ENCODE measurements at regions not wholly inside any gene's neighbourhood (a gene's known extent, or its start where the extent isn't known, plus 50 kb on each side); places are given as distances from the start of the nearest gene placed in this dataset.

DNA sequence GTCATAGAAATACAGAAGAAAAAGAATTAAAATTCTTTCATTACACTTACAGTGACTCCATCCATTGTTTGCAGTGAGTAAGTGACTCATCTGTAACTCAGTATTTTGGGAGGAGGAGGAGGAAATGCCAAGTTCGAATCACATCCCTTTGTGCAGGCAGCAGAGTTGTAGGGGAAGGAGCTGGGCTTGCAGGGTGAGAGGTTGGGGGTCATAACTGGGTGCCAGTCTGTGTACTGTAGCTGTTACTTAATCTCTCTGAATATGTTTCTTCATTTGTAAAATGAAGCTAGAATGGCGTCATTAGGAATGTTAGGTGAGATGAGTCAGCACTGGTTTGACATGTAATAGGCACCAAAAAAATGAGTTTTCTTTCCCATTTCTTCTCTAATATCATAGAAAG is 235.7 kb upstream of the ADAMTSL1 start:
- Mint-ChIP-seq H3K27me3 (no peaks in the 10 kb centered on the region), H3K9me3 (ENCODE audit: low read depth) (no peaks in the 10 kb centered on the region), H3K27ac (no peak overlapping the region), H3K4me1 (no peaks in the 10 kb centered on the region), H3K4me3 (no peak overlapping the region), H3K36me3 (no peaks in the 10 kb centered on the region)
- CTCF ChIA-PET, result no interaction called here
- no peak for ATAC-seq
- no peak for DNase-seq

DNA sequence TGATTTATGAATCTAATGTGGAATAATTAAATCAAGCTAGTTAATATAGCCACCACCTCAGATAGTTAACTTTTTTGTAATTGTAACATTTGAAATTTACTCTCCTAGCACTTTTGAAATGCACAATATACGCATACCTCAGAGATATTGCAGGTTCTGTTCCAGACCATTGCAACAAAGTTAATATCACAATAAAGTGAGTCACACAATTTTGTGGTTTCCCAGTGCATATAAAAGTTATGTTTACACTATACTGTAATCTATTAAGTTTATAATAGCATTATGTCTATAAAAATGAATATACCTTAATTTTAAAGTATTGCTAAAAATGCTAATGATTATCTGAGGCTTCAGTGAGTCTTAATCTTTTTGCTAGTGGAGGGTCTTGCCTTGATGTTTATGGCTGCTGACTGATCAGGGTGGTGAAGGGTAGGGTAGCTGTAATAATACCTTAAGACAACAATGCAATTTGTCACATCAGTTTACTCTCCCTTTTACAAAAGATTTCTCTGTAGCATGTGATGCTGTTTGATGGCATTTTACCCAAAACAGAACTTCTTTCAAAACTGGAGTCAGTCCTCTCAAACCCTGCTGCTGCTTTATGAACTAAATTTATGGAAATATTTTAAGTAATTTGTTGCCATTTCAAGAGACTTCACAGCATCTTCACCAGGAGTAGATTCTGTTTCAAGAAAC is 235.1 kb upstream of the ADAMTSL1 start:
- Mint-ChIP-seq H3K36me3 (no peaks in the 10 kb centered on the region), H3K4me3 (no peak overlapping the region), H3K27me3 (no peaks in the 10 kb centered on the region), H3K4me1 (no peaks in the 10 kb centered on the region), H3K27ac (no peak overlapping the region), H3K9me3 (ENCODE audit: low read depth) (no peaks in the 10 kb centered on the region)
- CTCF ChIA-PET, result interaction anchor here (0.6 kb wide), 1 partner anchor 15 kb away, joined by 3 read pairs; no protein-coding TSS in a partner anchor
- ATAC-seq, result no peak
- no peak for DNase-seq

DNA sequence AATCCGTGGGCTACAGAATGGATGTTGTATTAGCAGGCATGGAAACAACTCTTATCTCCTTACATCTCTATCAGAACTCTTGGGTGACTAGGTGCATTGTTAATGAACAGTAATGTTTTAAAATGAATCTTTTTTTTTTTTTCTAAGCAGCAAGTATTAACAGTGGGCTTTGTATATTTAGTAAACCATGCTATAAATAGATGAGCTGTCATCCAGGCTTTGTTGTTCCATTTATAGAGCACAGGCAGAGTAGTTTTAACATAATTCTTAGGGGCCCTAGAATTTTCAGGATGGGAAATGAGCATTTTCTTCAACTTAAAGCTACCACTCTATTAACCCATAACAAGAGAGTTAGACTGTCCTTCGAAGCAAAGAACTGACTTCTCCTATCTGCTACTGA is 233.7 kb upstream of the ADAMTSL1 start:
- no peak overlapping the region for H3K27ac Mint-ChIP-seq
- no peaks in the 10 kb centered on the region for H3K4me1 Mint-ChIP-seq
- H3K27me3 Mint-ChIP-seq, result no peaks in the 10 kb centered on the region
- no peak overlapping the region for H3K4me3 Mint-ChIP-seq
- ATAC-seq (no peak), DNase-seq (no peak)
- CTCF ChIA-PET, result no interaction called here
- H3K36me3 Mint-ChIP-seq, result no peaks in the 10 kb centered on the region
- no peaks in the 10 kb centered on the region for H3K9me3 Mint-ChIP-seq (ENCODE audit: low read depth)

DNA sequence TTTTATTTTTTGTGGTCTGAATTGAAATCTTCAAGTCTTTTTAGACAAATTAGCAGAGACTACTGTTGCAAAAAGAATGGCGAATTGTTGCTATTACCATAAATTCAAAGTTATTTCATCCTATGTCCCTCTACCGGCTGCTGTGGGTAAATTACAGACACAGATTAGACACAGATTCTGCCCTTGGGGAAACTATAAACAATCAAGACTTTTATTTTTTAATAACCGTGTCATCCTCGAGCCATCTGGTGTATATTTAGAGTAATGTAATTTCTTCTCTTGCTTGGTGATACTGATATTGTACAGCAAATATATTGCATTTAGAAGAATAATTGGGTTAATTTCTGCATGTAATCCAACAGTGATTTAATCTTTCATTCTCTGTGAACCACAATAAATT is 228.0 kb upstream of the ADAMTSL1 start:
- CTCF ChIA-PET, result no interaction called here
- no peak overlapping the region for H3K4me3 Mint-ChIP-seq

DNA sequence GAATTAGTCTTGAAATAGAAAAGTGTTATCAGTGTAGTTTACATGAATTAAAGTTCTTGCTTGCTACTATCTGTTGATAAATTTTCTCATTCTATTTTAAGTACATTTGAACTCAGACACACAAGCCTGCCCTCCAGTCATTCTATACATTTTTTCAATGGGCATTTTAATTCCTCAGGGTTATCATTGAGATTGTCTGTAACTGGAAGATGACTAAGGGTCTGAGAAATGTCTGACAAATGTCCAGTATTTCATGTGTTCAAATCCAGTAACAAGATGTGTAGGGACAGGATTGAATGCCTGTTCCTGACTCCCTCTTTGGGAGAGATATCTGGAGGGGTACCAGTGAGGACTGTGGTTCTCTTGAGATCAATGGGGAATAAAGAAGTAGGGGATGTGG is 223.9 kb upstream of the ADAMTSL1 start:
- no peak for DNase-seq
- Mint-ChIP-seq H3K36me3 (no peaks in the 10 kb centered on the region), H3K4me3 (no peak overlapping the region), H3K4me1 (no peaks in the 10 kb centered on the region), H3K27me3 (peaks cover 3% of the 10 kb centered on the region), H3K27ac (no peak overlapping the region), H3K9me3 (ENCODE audit: low read depth) (no peaks in the 10 kb centered on the region)
- no peak for ATAC-seq
- CTCF ChIA-PET, result no interaction called here

More for the DNA sequence above, 228.0 kb upstream of the ADAMTSL1 start:
- no peaks in the 10 kb centered on the region for H3K27me3 Mint-ChIP-seq
- no peak for DNase-seq
- no peaks in the 10 kb centered on the region for H3K9me3 Mint-ChIP-seq (ENCODE audit: low read depth)
- no peaks in the 10 kb centered on the region for H3K4me1 Mint-ChIP-seq
- ATAC-seq, result no peak
- no peak overlapping the region for H3K27ac Mint-ChIP-seq
- no peaks in the 10 kb centered on the region for H3K36me3 Mint-ChIP-seq

DNA sequence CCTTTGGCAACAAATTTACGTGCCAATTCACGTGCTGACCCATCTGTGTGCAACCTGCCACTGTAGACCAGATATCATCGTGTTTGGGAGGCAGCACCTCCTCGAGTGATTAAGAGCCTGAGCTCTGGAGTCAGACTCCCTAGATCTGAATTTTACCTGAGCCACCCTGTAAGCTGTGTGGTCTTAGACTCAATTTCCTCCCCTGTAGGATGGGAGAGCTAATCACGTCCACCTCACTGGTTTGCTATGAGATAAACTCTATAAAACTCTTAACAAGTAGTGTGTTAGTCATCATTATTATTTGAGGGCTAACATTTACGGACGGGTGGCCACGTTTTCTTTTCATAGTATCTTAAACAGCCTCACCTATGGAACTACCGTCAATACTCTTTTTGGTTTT is 220.0 kb upstream of the ADAMTSL1 start:
- no peaks in the 10 kb centered on the region for H3K4me1 Mint-ChIP-seq
- no peak overlapping the region for H3K27ac Mint-ChIP-seq
- no peaks in the 10 kb centered on the region for H3K36me3 Mint-ChIP-seq
- ATAC-seq (no peak), DNase-seq (no peak)
- H3K9me3 Mint-ChIP-seq (ENCODE audit: low read depth), result no peaks in the 10 kb centered on the region
- H3K27me3 Mint-ChIP-seq, result peaks cover 14% of the 10 kb centered on the region
- CTCF ChIA-PET, result interaction anchor here (0.6 to 2.8 kb wide), 8 partner anchors 11 to 774 kb away, joined by 3 to 27 read pairs (median 4); no protein-coding TSS in a partner anchor
- no peak overlapping the region for H3K4me3 Mint-ChIP-seq

DNA sequence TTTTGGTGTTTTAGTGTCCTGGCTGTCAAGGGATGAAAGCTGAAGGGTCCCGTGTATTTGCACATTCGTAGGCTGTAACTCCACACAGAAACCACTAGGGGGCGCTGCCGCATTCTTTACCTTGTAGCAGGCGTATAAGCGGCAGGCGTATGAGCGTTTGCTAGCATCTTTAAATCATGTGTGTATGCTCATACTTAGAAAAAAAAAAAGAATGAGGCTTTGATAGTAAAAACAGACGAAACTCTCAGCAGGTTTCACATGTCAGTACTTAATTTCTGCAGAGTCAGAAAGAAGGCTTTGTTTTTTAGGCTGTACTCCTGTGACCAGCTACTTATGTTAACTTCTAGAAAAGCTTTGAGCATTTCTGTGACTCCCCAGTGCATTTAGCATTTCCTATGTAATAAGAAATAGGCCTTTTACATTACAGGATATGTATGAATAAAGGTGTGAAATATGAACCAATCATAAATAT is 218.8 kb upstream of the ADAMTSL1 start:
- CTCF ChIA-PET, result interaction anchor here (0.6 to 2.8 kb wide), 13 partner anchors 10 to 1209 kb away, joined by 3 to 27 read pairs (median 6); partner anchors contain the start of gene SAXO1
- Mint-ChIP-seq H3K27me3 (peaks cover 14% of the 10 kb centered on the region), H3K4me3 (no peak overlapping the region), H3K36me3 (no peaks in the 10 kb centered on the region), H3K9me3 (ENCODE audit: low read depth) (no peaks in the 10 kb centered on the region), H3K4me1 (no peaks in the 10 kb centered on the region), H3K27ac (no peak overlapping the region)
- DNase-seq (peak; percentile 74), ATAC-seq (peak; percentile 73)

DNA sequence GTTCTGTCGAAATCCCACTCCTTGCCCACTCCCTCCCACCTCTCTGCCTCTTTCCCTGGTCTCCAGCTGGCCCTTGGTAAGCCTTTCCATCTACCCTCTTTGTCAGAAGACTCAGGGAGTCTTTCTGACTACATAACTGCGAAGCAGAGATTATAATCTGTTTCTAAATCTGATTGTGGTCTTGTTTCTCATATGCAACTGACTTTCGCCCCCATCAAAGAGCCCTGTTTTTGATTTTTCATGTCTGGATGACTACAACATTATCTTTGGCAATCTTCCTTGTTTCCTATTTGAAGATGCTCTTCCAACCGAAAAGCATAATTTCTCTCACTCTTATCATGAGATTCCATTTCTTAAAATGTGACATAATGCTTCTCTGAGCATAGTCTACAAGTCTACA is 218.2 kb upstream of the ADAMTSL1 start:
- Mint-ChIP-seq H3K4me1 (no peaks in the 10 kb centered on the region), H3K27ac (no peak overlapping the region), H3K4me3 (no peak overlapping the region), H3K27me3 (peaks cover 14% of the 10 kb centered on the region), H3K9me3 (ENCODE audit: low read depth) (no peaks in the 10 kb centered on the region), H3K36me3 (no peaks in the 10 kb centered on the region)
- no peak for DNase-seq
- CTCF ChIA-PET, result interaction anchor here (0.8 to 2.8 kb wide), 9 partner anchors 9 to 1209 kb away, joined by 3 to 27 read pairs (median 6); partner anchors contain the start of gene SAXO1
- no peak for ATAC-seq

DNA sequence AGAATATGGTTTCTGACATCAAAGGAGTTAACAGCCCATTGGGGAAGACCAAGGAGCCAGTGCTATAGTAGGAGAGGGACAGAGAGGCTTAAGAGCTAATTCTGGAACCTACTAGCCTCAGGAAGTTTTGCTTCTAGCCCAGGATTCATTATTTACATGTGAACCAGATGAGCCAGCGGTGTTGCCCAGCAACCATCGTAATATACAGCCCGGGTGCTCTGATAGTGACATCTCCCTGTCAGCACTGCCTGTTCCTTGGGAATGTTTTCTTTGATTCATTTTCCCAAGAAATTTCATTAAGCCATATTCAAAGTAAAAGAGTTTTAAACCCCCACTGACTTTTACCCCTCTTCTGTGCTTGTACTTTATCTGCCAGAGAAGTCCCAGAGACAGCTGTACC is 217.4 kb upstream of the ADAMTSL1 start:
- H3K27me3 Mint-ChIP-seq, result peaks cover 14% of the 10 kb centered on the region
- H3K27ac Mint-ChIP-seq, result no peak overlapping the region
- H3K4me1 Mint-ChIP-seq, result no peaks in the 10 kb centered on the region
- no peak overlapping the region for H3K4me3 Mint-ChIP-seq
- ATAC-seq (no peak), DNase-seq (no peak)
- CTCF ChIA-PET, result interaction anchor here (1.1 to 2.4 kb wide), 3 partner anchors 8 to 181 kb away, joined by 3 to 14 read pairs (median 7); no protein-coding TSS in a partner anchor
- H3K9me3 Mint-ChIP-seq (ENCODE audit: low read depth), result no peaks in the 10 kb centered on the region
- no peaks in the 10 kb centered on the region for H3K36me3 Mint-ChIP-seq

DNA sequence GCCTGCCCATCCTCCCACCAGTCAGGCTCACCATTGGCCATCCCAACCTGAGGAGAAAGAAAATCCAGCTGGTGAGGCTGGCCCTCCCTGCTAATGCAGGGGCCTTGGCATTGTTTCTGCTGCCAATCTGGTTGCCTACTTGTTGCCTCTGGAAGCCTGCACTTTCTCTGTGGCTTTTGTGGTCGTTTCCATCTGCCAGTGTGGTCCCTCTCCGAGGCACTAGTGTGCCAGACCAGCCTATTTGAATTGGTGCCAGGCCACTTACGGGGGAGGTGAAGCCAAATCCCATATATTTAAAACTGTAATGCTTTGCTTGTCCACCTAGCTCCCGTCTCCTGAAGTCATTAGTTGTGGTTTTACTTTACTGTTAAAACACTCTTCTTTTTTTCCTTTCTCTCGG is 213.4 kb upstream of the ADAMTSL1 start:
- H3K4me1 Mint-ChIP-seq, result no peaks in the 10 kb centered on the region

DNA sequence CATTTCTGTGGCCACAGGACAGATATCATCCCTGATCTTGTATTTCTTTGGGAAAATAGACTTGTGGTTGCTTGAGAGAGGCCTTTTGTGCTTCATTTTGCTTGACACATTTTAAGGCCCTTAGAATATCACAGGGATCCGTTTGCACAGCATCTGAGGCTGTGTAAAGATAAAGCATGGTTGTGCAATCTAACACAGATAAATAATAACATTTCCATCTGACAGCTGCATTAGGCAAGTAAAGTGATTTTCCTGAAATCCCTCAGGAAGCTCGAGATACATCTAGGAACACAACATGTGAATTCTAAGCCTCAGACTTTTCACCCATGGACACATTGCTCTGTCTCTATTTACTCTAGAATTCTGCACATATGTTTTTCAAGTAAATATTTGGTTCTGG is 212.8 kb upstream of the ADAMTSL1 start:
- Mint-ChIP-seq H3K36me3 (no peaks in the 10 kb centered on the region), H3K27me3 (peaks cover 6% of the 10 kb centered on the region), H3K27ac (no peak overlapping the region), H3K4me3 (no peak overlapping the region), H3K9me3 (ENCODE audit: low read depth) (no peaks in the 10 kb centered on the region), H3K4me1 (no peaks in the 10 kb centered on the region)
- ATAC-seq (no peak), DNase-seq (no peak)
- CTCF ChIA-PET, result no interaction called here

More for the DNA sequence above, 213.4 kb upstream of the ADAMTSL1 start:
- CTCF ChIA-PET, result no interaction called here
- H3K27me3 Mint-ChIP-seq, result peaks cover 11% of the 10 kb centered on the region
- no peaks in the 10 kb centered on the region for H3K9me3 Mint-ChIP-seq (ENCODE audit: low read depth)
- DNase-seq (no peak), ATAC-seq (no peak)
- no peak overlapping the region for H3K4me3 Mint-ChIP-seq
- no peak overlapping the region for H3K27ac Mint-ChIP-seq
- no peaks in the 10 kb centered on the region for H3K36me3 Mint-ChIP-seq

DNA sequence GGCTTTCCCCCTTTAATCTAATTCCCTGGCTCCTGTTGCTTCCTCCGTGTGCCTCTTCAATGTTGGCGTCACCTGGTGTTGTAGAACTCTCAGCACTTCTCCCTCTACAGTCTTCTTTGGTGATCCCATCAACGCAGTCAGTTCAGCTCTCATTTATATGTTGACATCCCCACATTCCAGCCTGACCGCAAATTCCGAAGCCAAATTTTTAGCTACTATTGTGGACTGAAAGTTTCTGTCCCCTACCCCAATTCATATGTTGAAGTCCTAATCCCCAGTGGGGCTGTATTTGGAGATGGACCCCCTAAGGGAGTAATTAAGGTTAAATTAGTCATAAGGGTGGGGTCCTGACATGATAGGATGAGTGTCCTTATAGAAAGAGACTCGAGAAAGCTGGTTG is 210.6 kb upstream of the ADAMTSL1 start:
- no peaks in the 10 kb centered on the region for H3K36me3 Mint-ChIP-seq
- no peaks in the 10 kb centered on the region for H3K27me3 Mint-ChIP-seq
- DNase-seq (no peak), ATAC-seq (no peak)
- no peak overlapping the region for H3K27ac Mint-ChIP-seq
- no peaks in the 10 kb centered on the region for H3K4me1 Mint-ChIP-seq
- no peak overlapping the region for H3K4me3 Mint-ChIP-seq
- H3K9me3 Mint-ChIP-seq (ENCODE audit: low read depth), result no peaks in the 10 kb centered on the region
- CTCF ChIA-PET, result no interaction called here

DNA sequence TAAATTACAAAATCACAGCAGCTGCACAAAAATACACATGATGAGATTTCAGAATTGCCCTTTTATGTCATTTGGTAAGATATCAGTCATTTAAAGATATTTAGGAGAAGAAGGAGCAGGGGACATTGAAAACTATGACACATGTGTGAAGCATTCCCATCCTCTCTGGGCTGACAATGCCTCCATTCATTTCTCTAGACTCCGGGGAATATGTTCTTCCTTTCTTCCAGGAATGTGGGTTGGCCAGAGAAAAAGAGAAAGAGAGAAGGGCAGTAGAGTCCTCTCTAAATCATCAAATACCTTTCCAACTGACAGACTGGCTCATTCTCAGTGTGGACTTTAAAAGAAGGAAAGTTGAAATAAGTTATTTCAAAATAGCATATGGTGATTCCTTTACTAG is 205.6 kb upstream of the ADAMTSL1 start:
- no peaks in the 10 kb centered on the region for H3K4me1 Mint-ChIP-seq
- CTCF ChIA-PET, result interaction anchor here (0.9 to 1.3 kb wide), 2 partner anchors 12 to 13 kb away, joined by 3 read pairs; no protein-coding TSS in a partner anchor
- no peaks in the 10 kb centered on the region for H3K27me3 Mint-ChIP-seq
- no peaks in the 10 kb centered on the region for H3K9me3 Mint-ChIP-seq (ENCODE audit: low read depth)
- ATAC-seq, result no peak
- H3K27ac Mint-ChIP-seq, result no peak overlapping the region
- no peaks in the 10 kb centered on the region for H3K36me3 Mint-ChIP-seq
- no peak for DNase-seq
- no peak overlapping the region for H3K4me3 Mint-ChIP-seq

DNA sequence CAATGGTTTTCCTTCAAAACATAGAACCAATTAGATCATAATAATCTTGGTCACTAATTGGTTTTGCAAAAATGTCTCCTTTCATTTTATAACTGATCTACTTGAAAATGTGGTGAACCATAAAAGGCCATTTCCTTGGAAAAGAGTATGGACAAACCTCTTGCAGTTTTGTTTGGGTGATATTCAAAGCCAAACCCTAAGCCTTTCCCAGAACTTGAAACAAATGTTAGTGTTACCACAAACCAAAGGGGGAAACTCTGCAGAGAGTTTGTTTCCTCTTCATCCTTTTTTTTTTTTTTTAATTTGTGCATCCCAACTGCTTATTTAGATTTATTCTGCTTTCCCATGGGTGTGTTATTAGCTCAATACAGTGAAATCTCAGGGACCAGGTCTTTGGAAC is 204.4 kb upstream of the ADAMTSL1 start:
- H3K4me3 Mint-ChIP-seq, result no peak overlapping the region
- H3K36me3 Mint-ChIP-seq, result no peaks in the 10 kb centered on the region
- peaks cover 5% of the 10 kb centered on the region for H3K9me3 Mint-ChIP-seq (ENCODE audit: low read depth)
- ATAC-seq, result no peak
- no peak for DNase-seq
- no peak overlapping the region for H3K27ac Mint-ChIP-seq
- CTCF ChIA-PET, result interaction anchor here (1.3 kb wide), 1 partner anchor 13 kb away, joined by 3 read pairs; no protein-coding TSS in a partner anchor
- no peaks in the 10 kb centered on the region for H3K27me3 Mint-ChIP-seq
- H3K4me1 Mint-ChIP-seq, result no peaks in the 10 kb centered on the region
